ENCODE measurements at regions not wholly inside any gene's neighbourhood (a gene's known extent, or its start where the extent isn't known, plus 50 kb on each side); places are given as distances from the start of the nearest gene placed in this dataset.

GRCh38 chr15:95362306-95362705 lies 968.2 kb upstream of the NR2F2 start:
- no peak overlapping the region for H3K4me2 ChIP-seq (ENCODE audit: low read depth, low read length, poor library complexity, severe bottlenecking)
- H3K9ac ChIP-seq (ENCODE audit: low read depth, low read length, poor library complexity, severe bottlenecking), result no peak overlapping the region
- no peaks in the 10 kb centered on the region for H3K4me1 ChIP-seq (ENCODE audit: insufficient read depth, low read length, poor library complexity, severe bottlenecking)
- peaks cover 17% of the 10 kb centered on the region; the same call in 1 of the 2 replicates for H3K9me3 ChIP-seq (ENCODE audit: insufficient read depth, low read depth, low read length)
- no peak overlapping the region for H2AFZ ChIP-seq (ENCODE audit: low read length)
- H4K20me1 ChIP-seq (ENCODE audit: insufficient read depth, low read length, poor library complexity, severe bottlenecking), result no peaks in the 10 kb centered on the region
- no peak overlapping the region for H3K4me3 ChIP-seq (ENCODE audit: low read length, poor library complexity, severe bottlenecking)
- H3K27me3 ChIP-seq (ENCODE audit: insufficient read depth, low read length, poor library complexity, severe bottlenecking), result no peaks in the 10 kb centered on the region
- H3K36me3 ChIP-seq (ENCODE audit: insufficient read depth, low read length), result no peaks in the 10 kb centered on the region
- H3K9me2 ChIP-seq (replicated peaks; ENCODE audit: low read depth, low read length), result no peaks in the 10 kb centered on the region
- H3K79me2 ChIP-seq (ENCODE audit: insufficient read depth, low read length), result no peaks in the 10 kb centered on the region
- no peak for TF ChIP-seq CTCF (conservative IDR thresholded peaks at IDR 0.05; ENCODE audit: low read length)
- no peak for TF ChIP-seq EZH2phosphoT487 (IDR thresholded peaks at IDR 0.05; ENCODE audit: borderline replicate concordance)
- no peaks in the 10 kb centered on the region for H3F3A ChIP-seq (ENCODE audit: low read depth)

DNA sequence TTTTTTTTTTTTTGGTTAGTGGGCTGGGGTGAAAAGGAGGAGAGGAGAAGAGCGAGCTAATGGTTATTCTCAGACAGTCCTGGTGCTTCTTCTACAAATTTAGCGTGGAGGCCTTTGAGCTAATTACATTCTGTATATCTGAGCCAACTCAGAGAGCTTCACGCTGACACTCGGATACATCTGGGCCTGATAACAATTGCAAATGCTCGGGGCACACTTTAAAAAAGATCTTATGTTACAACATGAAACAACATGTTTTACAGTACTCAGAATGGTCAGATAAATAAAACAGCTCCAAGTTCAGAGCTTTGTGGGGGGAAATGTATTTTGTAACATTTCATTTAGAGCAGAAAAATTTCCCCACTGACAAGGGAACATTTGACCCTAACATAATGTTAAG lies 966.9 kb upstream of the NR2F2 start:
- H3K4me2 ChIP-seq (ENCODE audit: low read depth, low read length, poor library complexity, severe bottlenecking), result no peak overlapping the region
- H3K79me2 ChIP-seq (ENCODE audit: insufficient read depth, low read length), result no peaks in the 10 kb centered on the region
- H3K36me3 ChIP-seq (ENCODE audit: insufficient read depth, low read length), result no peaks in the 10 kb centered on the region
- H4K20me1 ChIP-seq (ENCODE audit: insufficient read depth, low read length, poor library complexity, severe bottlenecking), result no peaks in the 10 kb centered on the region
- no peaks in the 10 kb centered on the region for H3K9me2 ChIP-seq (replicated peaks; ENCODE audit: low read depth, low read length)
- no peak for TF ChIP-seq EZH2phosphoT487 (IDR thresholded peaks at IDR 0.05; ENCODE audit: borderline replicate concordance)
- no peak for TF ChIP-seq CTCF (conservative IDR thresholded peaks at IDR 0.05; ENCODE audit: low read length)
- H2AFZ ChIP-seq (ENCODE audit: low read length), result no peak overlapping the region
- H3K9me3 ChIP-seq (ENCODE audit: insufficient read depth, low read depth, low read length), result peaks cover 17% of the 10 kb centered on the region; the same call in 1 of the 2 replicates
- H3K27me3 ChIP-seq (ENCODE audit: insufficient read depth, low read length, poor library complexity, severe bottlenecking), result no peaks in the 10 kb centered on the region
- H3F3A ChIP-seq (ENCODE audit: low read depth), result no peaks in the 10 kb centered on the region
- no peak overlapping the region for H3K4me3 ChIP-seq (ENCODE audit: low read length, poor library complexity, severe bottlenecking)
- H3K4me1 ChIP-seq (ENCODE audit: insufficient read depth, low read length, poor library complexity, severe bottlenecking), result no peaks in the 10 kb centered on the region
- H3K9ac ChIP-seq (ENCODE audit: low read depth, low read length, poor library complexity, severe bottlenecking), result no peak overlapping the region

GRCh38 chr15:95365511-95366107 lies 964.9 kb upstream of the NR2F2 start:
- Histone ChIP-seq H3K27me3 (ENCODE audit: insufficient read depth, low read length, poor library complexity, severe bottlenecking) (no peaks in the 10 kb centered on the region), H3K9ac (ENCODE audit: low read depth, low read length, poor library complexity, severe bottlenecking) (no peak overlapping the region), H3K9me3 (ENCODE audit: insufficient read depth, low read depth, low read length) (peaks cover 17% of the 10 kb centered on the region; the same call in 1 of the 2 replicates), H3K79me2 (ENCODE audit: insufficient read depth, low read length) (no peaks in the 10 kb centered on the region), H3K4me2 (ENCODE audit: low read depth, low read length, poor library complexity, severe bottlenecking) (no peak overlapping the region), H2AFZ (ENCODE audit: low read length) (no peak overlapping the region), H3K36me3 (ENCODE audit: insufficient read depth, low read length) (no peaks in the 10 kb centered on the region), H3F3A (ENCODE audit: low read depth) (no peaks in the 10 kb centered on the region), H3K4me3 (ENCODE audit: low read length, poor library complexity, severe bottlenecking) (no peak overlapping the region), H4K20me1 (ENCODE audit: insufficient read depth, low read length, poor library complexity, severe bottlenecking) (no peaks in the 10 kb centered on the region), H3K9me2 (replicated peaks; ENCODE audit: low read depth, low read length) (no peaks in the 10 kb centered on the region), H3K4me1 (ENCODE audit: insufficient read depth, low read length, poor library complexity, severe bottlenecking) (no peaks in the 10 kb centered on the region)
- TF ChIP-seq EZH2phosphoT487 (IDR thresholded peaks at IDR 0.05; ENCODE audit: borderline replicate concordance), result no peak
- no peak for TF ChIP-seq CTCF (conservative IDR thresholded peaks at IDR 0.05; ENCODE audit: low read length)
